Suppressor macrophage treated with lipopolysaccharide for 1 hour (primary cell): ENCODE measurements at regions not wholly inside any gene's neighbourhood (a gene's known extent, or its start where the extent isn't known, plus 50 kb on each side); places are given as distances from the start of the nearest gene placed in this dataset.

Experiments
- DNase-seq, 3 donors: peaks; one replicate each; pipeline ENCODE4 v3.0.0-alpha.2; 2020 to 2022

DNA sequence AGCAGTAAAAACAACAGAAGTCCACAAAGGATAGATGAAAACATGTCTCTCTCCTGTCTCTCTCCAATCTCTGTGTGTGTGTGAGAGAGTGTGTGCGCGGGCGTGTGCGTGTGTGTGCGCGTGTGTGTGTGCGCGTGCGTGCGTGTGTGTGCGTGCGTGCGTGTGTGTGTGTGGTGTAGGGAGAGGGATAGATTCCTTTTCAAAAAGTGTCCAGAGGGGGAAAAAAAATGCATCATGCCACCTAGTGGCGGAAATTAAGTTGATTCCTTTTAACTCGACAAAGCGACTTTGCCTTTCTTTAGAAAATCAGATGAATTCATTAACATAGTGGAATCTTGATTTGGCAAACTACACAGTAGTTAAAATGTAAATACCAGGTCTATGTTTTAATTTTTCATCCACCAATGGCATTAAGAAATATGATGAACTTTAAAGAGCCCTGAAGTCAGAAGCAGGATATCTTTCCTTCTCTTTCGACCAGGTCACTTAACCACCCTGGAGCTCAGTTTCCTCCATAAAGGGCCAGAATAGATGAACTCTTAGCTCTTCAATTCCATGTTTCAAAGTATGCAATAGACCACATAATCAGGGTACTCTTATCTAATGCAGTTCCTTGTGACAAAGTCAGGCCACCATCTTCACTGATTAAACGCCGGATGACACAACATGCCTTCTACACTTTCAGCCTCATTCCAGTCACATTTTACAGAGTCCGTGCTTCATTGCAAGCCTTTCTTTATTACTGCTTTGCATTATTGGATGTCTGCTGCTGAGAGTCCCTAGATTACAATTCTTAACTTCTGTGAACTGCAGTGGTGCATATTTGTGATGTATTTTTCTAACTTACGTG, 162.8 kb downstream of the FBXO8 start:
- peak; percentile 57 to 70 (median 58) for DNase-seq

GRCh38 chr4:174119830-174120229, 163.6 kb downstream of the FBXO8 start:
- DNase-seq = no peak

GRCh38 chr4:174119051-174119450, 164.4 kb downstream of the FBXO8 start:
- peak; percentile 50 to 75 (median 75) for DNase-seq

DNA sequence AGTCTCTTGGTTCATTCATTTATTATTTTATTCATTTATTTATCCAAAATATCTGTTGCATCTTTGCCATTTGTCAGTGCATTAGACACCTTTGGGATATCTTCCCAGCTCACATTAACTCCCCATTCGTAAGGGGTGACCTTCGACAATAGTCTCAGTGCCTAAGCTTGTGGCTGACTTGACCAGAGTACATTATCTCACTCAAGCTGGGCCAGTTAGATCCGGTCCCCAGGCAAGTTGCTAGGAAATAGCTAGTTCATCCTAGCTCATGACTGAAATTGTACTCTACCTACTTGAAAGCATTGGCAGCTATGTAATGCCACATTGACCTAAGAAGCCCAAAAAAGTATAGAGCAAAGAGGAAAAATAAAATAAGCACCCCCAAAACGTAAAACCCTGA, 165.3 kb downstream of the FBXO8 start:
- DNase-seq = no peak

GRCh38 chr4:174117445-174117844, 166.0 kb downstream of the FBXO8 start:
- DNase-seq = no peak

DNA sequence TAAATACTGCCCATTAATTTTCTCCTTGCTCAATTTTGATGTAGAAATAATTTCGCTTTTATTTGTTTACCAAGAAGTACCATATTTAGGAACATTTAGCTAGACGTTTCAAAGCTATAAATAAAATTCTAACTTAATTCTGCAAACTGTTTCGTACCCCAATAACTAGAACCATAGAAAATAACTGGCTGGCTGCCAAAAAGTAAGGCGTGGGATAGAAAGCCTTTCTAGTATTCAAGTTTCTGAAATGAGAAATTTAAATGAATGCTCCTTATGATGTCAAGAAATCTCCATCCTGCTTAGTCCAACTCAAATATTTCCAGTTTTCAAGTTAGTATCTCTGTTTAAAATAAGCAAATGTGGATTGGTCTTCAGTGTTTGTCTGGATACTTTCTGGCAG, 167.4 kb downstream of the FBXO8 start:
- DNase-seq = no peak

GRCh38 chr4:174111422-174111821, 172.0 kb downstream of the FBXO8 start:
- no peak for DNase-seq

DNA sequence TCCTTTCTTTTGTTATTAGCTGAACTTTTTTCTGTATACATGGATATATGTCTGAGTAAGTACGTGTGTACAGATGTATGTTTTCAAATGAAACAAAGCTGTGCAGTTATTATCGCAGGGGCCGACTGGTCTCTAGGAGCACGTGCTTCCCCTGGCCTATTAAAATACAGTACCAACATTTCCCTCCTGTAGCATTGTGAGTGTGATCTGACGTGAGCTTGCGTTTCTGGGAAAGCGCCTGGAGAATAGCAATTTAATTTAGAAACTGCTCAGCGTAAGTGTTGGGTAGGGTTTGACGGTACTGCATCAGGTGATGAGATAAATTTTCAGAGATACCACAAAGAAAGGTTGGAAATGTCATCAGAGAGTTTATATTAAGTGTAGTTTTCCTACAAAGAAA, 173.3 kb downstream of the FBXO8 start:
- no peak for DNase-seq

- peak in 2 of 3 donors; percentile 6 to 10 for DNase-seq
Measured at GRCh38 chr4:174107746-174108354, 175.6 kb downstream of the FBXO8 start.

- DNase-seq = no peak
Measured at GRCh38 chr4:174105202-174105601, 178.3 kb downstream of the FBXO8 start.

GRCh38 chr4:174100910-174101309, 182.6 kb downstream of the FBXO8 start:
- DNase-seq = no peak

DNA sequence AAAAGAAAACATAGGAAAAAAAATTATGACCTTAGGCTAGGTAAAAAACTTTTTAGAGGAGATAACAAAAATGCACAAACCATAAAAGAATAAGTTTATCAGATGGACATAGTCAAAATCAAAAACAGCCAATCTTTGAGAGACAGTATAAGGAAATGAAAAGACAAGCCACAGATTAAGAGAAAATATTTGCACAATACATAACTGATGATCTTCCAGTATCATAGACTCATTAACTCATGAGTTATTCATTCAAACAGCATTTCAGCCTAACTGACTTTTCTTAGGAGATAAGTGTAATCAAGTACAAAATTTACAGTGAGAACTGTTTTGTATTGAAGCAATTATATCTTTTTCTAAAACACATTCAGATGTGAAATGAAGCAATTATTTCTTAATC, 183.8 kb downstream of the FBXO8 start:
- DNase-seq = no peak

GRCh38 chr4:174096999-174097398, 186.5 kb downstream of the FBXO8 start:
- no peak for DNase-seq

DNA sequence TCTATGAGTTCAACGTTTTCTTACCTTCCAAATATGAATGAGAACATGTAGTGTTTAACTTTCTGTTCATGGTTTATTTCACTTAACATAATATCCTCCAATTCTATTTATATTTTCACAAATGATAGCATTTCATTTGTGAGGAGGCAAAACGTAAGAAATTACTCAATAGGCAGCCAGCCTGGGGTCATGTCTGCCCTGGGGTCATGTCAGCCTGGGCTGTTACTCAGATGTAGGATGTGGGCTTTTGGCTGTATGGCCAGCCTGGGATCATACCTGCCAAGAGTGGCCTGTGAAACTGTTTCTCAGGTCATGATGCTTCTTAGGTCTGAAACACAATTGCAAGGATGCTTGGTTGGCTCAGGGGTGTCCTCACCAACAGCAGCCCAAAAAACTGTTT, 187.0 kb downstream of the FBXO8 start:
- DNase-seq = no peak

GRCh38 chr4:174091130-174091529, 192.3 kb downstream of the FBXO8 start:
- no peak for DNase-seq

DNA sequence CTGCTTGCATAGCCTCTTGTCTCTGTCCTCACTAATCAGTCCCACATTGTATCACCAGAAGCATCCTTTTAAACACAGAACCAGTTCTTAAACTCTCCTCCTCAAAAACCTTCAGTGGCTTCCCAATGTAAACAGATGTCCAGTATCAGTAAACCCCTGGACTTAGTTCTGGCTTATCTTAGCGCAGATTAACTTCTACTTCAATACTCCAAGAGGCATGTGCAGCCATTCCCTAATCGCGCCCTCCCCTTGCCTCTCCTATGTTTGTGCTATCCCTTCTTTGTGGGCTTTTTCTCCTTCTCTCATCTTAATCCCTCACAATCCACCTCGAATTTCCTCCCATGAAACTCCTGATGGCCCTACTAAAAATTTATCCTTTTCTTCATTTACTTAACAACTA, 193.8 kb downstream of the FBXO8 start:
- no peak for DNase-seq

- DNase-seq = no peak
Measured at GRCh38 chr4:174088795-174089194, 194.7 kb downstream of the FBXO8 start.

DNA sequence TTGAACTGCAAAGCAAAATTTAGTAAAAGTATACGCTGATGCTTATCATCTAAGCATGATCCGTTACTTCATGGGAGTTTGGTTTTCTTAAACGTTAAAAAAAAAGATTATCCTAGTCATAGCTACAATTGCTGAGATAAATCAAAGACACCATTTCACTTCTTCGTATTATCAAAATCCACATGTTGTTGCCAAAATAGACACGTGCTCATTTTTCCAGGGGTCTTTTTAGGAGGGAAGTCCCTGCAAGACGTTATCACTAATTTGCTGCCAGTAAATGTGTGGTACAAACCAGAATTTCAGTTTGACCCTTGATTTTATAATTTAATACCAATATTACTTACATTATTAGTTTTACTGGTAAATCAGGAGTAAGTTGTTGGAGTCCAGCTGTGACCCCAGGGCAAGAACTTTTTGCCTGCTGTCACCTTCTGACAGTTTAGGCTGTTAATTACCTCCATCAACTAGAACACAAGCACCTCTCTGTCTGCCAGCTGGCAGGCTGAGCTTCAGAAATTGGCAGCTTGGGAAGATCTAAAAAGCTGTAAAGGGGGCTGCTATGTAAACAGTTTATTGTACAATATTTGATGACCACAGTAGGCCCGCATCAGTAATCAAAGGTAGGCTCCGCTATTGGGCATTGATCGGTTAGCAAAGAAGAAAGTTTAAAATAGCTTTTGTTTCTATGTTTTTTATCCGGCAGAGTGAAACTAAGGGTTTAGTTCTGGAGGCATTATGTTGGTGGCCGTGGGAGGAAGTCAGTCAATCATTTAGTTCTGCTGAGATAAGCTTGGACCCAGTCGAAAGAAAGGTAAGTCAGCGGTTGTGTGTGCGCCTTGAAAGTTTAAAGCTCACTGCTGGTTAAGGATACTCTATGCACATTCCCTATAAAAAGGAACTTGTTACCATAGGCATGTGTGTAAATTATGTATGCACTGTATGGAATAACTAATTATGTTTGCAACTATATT, 196.4 kb downstream of the FBXO8 start:
- no peak for DNase-seq

DNA sequence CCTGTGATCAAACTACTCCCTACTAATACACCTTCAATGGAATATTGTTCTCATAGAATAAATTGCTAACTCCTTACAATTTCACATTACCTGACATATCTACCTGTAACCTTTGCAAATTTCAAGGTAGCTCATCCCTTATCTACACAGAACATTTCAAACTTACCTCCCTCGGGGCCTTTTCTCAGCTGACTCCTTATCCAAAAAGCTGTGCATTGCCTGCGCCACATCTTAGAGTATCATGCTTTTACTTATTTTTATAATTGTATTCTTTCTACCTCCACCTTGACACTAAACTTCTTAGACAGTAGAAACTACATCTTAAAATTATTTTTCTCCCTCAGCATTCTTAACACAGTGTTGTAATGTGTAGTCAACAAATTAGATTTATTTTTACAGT, 198.5 kb downstream of the FBXO8 start:
- no peak for DNase-seq

DNA sequence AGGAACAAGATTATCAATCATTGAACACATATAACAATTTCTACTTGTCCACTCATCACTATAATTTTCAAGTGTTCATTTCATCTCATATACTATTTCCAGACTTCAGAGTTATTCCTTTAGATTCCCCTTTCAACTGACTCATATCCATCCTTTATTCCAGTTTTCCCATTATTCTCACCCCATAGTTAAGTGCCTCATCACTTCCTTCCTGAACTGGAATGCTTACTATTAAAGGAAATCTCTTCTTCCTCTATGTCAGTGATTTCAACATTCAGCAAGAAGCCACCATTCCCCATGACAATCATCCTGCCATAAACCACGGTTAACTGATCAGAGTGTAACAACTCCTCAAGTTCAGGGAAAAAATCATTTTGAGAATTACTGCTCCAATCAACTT, 198.9 kb downstream of the FBXO8 start:
- DNase-seq = no peak

- DNase-seq = no peak
Measured at GRCh38 chr4:174080361-174080760, 203.1 kb downstream of the FBXO8 start.

DNA sequence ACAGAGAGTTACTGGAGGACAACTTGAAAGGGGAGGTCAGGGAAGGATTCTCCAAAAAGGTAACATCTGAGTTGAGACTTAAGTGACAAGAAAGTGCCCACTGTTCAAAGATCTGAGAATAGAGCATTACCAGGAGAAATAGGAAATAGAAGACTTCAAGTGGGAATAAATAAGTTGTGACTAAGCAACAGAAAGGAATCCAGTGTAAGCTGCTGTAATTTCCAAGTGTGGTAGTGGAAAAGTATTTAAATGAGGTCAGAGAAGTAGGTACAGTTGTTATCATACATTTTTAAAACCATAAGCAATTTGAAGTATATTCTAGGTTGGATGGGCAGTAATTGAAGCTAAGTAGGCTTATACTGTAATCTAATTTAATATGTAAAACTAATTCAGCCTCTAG, 211.9 kb downstream of the FBXO8 start:
- no peak for DNase-seq

- no peak for DNase-seq
Measured at GRCh38 chr4:174069848-174070330, 213.6 kb downstream of the FBXO8 start.
